Endothelial cell (in vitro differentiated cells): ENCODE measurements at regions not wholly inside any gene's neighbourhood (a gene's known extent, or its start where the extent isn't known, plus 50 kb on each side); places are given as distances from the start of the nearest gene placed in this dataset.
"Not testable (repeated sequence)": the region's sequence is repeated elsewhere in the genome, so short reads cannot be mapped to it uniquely, and the experiment has no call there.

Source experiments
- DNase-seq: peaks from one replicate; pipeline ENCODE4 v3.0.0; 2021; ENCODE audit warnings: low spot score
- H3K27ac Mint-ChIP-seq: one replicate; pipeline ENCODE4 v1.8.0; 2021; ENCODE audit warnings: mixed read lengths, inconsistent platforms; ENCODE audit not compliant: unreplicated experiment
- H3K27me3 Mint-ChIP-seq: one replicate; pipeline ENCODE4 v1.8.0; 2021; ENCODE audit warnings: mild to moderate bottlenecking, moderate library complexity, mixed read lengths, inconsistent platforms; ENCODE audit not compliant: unreplicated experiment
- H3K36me3 Mint-ChIP-seq: one replicate; pipeline ENCODE4 v1.8.0; 2021; ENCODE audit warnings: mild to moderate bottlenecking, low read depth, mixed read lengths, inconsistent platforms; ENCODE audit not compliant: unreplicated experiment
- H3K4me1 Mint-ChIP-seq: one replicate; pipeline ENCODE4 v1.8.0; 2021; ENCODE audit warnings: mild to moderate bottlenecking, mixed read lengths, inconsistent platforms; ENCODE audit not compliant: unreplicated experiment
- H3K4me3 Mint-ChIP-seq: one replicate; pipeline ENCODE4 v1.8.0; 2021; ENCODE audit warnings: mild to moderate bottlenecking, mixed read lengths, inconsistent platforms; ENCODE audit not compliant: unreplicated experiment
- H3K9me3 Mint-ChIP-seq: one replicate; pipeline ENCODE4 v1.8.0; 2021; ENCODE audit warnings: mixed read lengths, inconsistent platforms; ENCODE audit not compliant: unreplicated experiment
- CTCF ChIP-seq: fragments of 200-600 bp; sonication (generic); IDR thresholded peaks from one replicate; pipeline ENCODE4 v1.5.0; 2021; ENCODE audit warnings: antibody characterized with exemption; ENCODE audit not compliant: unreplicated experiment

GRCh38 chr16:29304251-29304650, 102.3 kb downstream of the NPIPB11 start:
- Mint-ChIP-seq H3K4me3 (no peak overlapping the region), H3K27ac (no peak overlapping the region), H3K9me3 (no peaks in the 10 kb centered on the region), H3K36me3 (no peaks in the 10 kb centered on the region), H3K4me1 (peaks cover 3% of the 10 kb centered on the region), H3K27me3 (peaks cover 3% of the 10 kb centered on the region)
- TF ChIP-seq CTCF, result no peak
- DNase-seq, result no peak

- peaks cover 3% of the 10 kb centered on the region for H3K27me3 Mint-ChIP-seq
- DNase-seq, result no peak
- H3K4me1 Mint-ChIP-seq, result peaks cover 3% of the 10 kb centered on the region
- H3K9me3 Mint-ChIP-seq, result no peaks in the 10 kb centered on the region
- no peaks in the 10 kb centered on the region for H3K36me3 Mint-ChIP-seq
- TF ChIP-seq CTCF, result no peak
- H3K4me3 Mint-ChIP-seq, result no peak overlapping the region
- H3K27ac Mint-ChIP-seq, result no peak overlapping the region
These were observed 103.0 kb downstream of the NPIPB11 start for GRCh38 chr16:29303520-29303919.

GRCh38 chr16:29302976-29303375, 103.5 kb downstream of the NPIPB11 start:
- no peak overlapping the region for H3K27ac Mint-ChIP-seq
- no peak overlapping the region for H3K4me3 Mint-ChIP-seq
- peaks cover 3% of the 10 kb centered on the region for H3K27me3 Mint-ChIP-seq
- TF ChIP-seq CTCF, result no peak
- H3K36me3 Mint-ChIP-seq, result no peaks in the 10 kb centered on the region
- H3K4me1 Mint-ChIP-seq, result peaks cover 3% of the 10 kb centered on the region
- no peak for DNase-seq
- no peaks in the 10 kb centered on the region for H3K9me3 Mint-ChIP-seq

- not testable (repeated sequence) for H3K4me3 Mint-ChIP-seq, H3K4me1 Mint-ChIP-seq, H3K27ac Mint-ChIP-seq, DNase-seq, H3K27me3 Mint-ChIP-seq, H3K9me3 Mint-ChIP-seq, H3K36me3 Mint-ChIP-seq
These were observed 104.1 kb downstream of the NPIPB11 start for GRCh38 chr16:29302433-29302832.

- not testable (repeated sequence) for DNase-seq, H3K4me1 Mint-ChIP-seq, H3K27me3 Mint-ChIP-seq, H3K27ac Mint-ChIP-seq, H3K36me3 Mint-ChIP-seq, H3K4me3 Mint-ChIP-seq, H3K9me3 Mint-ChIP-seq
These were observed 104.7 kb downstream of the NPIPB11 start for GRCh38 chr16:29301662-29302285.

- H3K36me3 Mint-ChIP-seq, H3K27ac Mint-ChIP-seq, H3K4me3 Mint-ChIP-seq, H3K27me3 Mint-ChIP-seq, DNase-seq, H3K9me3 Mint-ChIP-seq, H3K4me1 Mint-ChIP-seq: not testable (repeated sequence)
These were observed 105.7 kb downstream of the NPIPB11 start for GRCh38 chr16:29300541-29301535.

- H3K36me3 Mint-ChIP-seq, H3K27me3 Mint-ChIP-seq, H3K9me3 Mint-ChIP-seq, H3K4me1 Mint-ChIP-seq, DNase-seq, H3K4me3 Mint-ChIP-seq, H3K27ac Mint-ChIP-seq: not testable (repeated sequence)
These were observed 106.5 kb downstream of the NPIPB11 start for GRCh38 chr16:29300030-29300491.

- H3K4me3 Mint-ChIP-seq, H3K4me1 Mint-ChIP-seq, H3K9me3 Mint-ChIP-seq, H3K27ac Mint-ChIP-seq, DNase-seq, H3K27me3 Mint-ChIP-seq, H3K36me3 Mint-ChIP-seq: not testable (repeated sequence)
These were observed 107.5 kb downstream of the NPIPB11 start for GRCh38 chr16:29298997-29299396.

- H3K4me3 Mint-ChIP-seq, H3K36me3 Mint-ChIP-seq, DNase-seq, H3K27ac Mint-ChIP-seq, H3K27me3 Mint-ChIP-seq, H3K4me1 Mint-ChIP-seq, H3K9me3 Mint-ChIP-seq: not testable (repeated sequence)
These were observed 108.2 kb downstream of the NPIPB11 start for GRCh38 chr16:29298307-29298706.
